ENCODE measurements at regions not wholly inside any gene's neighbourhood (a gene's known extent, or its start where the extent isn't known, plus 50 kb on each side); places are given as distances from the start of the nearest gene placed in this dataset.
A peak's percentile ranks its signal among the peaks of the same experiment; 100 is the strongest.

DNA sequence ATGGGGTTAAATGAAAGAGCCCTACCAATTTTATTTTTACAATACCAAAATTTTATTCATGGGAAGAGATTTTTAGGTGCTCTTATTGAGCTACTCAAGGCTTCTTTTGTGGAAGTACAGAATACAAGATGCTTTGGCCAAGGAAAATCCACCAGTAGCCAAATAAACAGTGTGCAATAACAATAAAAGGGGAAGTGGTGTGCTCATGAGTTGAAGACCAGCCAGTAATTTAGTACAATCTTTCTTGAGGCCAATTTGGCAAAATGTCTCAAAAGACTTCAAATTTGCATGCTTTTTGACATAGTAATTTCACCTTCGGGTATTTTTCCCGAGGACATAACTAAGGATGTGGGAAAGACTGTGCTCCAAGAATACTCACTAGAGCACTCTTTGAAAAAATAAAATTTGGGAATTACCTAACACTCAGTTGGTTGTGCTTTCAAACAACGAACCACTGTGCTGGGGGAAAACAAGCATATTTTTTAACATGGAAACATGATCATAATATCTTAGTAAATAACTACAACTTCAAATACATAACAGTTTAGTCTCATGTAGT, 294.0 kb downstream of the DIPK2A start:
- TF ChIP-seq, protein P1, sequence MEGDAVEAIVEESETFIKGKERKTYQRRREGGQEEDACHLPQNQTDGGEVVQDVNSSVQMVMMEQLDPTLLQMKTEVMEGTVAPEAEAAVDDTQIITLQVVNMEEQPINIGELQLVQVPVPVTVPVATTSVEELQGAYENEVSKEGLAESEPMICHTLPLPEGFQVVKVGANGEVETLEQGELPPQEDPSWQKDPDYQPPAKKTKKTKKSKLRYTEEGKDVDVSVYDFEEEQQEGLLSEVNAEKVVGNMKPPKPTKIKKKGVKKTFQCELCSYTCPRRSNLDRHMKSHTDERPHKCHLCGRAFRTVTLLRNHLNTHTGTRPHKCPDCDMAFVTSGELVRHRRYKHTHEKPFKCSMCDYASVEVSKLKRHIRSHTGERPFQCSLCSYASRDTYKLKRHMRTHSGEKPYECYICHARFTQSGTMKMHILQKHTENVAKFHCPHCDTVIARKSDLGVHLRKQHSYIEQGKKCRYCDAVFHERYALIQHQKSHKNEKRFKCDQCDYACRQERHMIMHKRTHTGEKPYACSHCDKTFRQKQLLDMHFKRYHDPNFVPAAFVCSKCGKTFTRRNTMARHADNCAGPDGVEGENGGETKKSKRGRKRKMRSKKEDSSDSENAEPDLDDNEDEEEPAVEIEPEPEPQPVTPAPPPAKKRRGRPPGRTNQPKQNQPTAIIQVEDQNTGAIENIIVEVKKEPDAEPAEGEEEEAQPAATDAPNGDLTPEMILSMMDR (IDR thresholded peaks at IDR 0.05; ENCODE audit: insufficient read depth, low read length) = no peak
- no peak overlapping the region for H3K4me3 ChIP-seq (ENCODE audit: low read depth, low read length)
- DNase-seq (ENCODE audit: low read depth) = peak; percentile 26

DNA sequence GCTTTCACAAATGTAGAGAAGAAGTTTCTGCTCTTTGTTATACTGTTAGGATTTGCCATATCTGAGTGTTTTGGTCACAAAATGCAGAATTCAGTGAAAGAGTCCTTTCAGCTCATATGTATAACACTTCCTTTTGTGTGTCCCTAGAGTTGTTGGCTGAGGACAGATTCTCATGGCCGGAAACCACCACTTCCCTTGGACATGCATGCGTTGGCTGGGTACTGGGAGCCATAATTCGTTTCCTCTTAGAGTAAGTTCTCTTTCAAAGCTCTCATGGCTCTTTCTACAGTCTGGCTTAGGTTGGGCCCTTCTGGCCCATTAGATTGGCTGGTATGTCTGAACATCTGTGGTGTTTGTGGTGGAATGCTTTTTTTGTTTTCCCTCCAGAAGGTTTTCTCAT, 298.5 kb downstream of the DIPK2A start:
- TF ChIP-seq, protein P1 (IDR thresholded peaks at IDR 0.05; ENCODE audit: insufficient read depth, low read length) = no peak
- no peak for DNase-seq (ENCODE audit: low read depth)

DNA sequence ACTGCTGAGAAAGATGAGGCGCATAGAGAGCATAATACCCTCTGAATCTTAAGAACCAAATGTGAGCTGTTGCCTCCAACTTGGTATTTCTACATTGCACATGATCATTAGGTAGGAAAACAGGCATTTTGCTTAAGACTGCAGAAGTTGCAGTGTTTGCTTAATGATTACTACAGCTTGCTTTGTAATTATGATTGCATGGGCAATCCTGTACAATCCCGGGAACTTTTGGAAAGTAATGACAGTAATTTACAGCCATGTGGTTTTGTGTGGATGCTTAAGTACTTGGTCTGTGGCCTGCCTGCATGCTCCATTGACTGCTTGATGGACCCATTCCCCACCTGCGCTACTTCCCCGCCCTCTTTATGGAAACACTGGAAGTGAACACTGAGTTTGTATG, 301.1 kb downstream of the DIPK2A start:
- no peak overlapping the region for H3K4me3 ChIP-seq (ENCODE audit: low read depth, low read length)
- DNase-seq (ENCODE audit: low read depth) = no peak
- TF ChIP-seq, protein P1 (IDR thresholded peaks at IDR 0.05; ENCODE audit: insufficient read depth, low read length) = no peak

More for the DNA sequence above, 298.5 kb downstream of the DIPK2A start:
- H3K4me3 ChIP-seq (ENCODE audit: low read depth, low read length) = no peak overlapping the region

DNA sequence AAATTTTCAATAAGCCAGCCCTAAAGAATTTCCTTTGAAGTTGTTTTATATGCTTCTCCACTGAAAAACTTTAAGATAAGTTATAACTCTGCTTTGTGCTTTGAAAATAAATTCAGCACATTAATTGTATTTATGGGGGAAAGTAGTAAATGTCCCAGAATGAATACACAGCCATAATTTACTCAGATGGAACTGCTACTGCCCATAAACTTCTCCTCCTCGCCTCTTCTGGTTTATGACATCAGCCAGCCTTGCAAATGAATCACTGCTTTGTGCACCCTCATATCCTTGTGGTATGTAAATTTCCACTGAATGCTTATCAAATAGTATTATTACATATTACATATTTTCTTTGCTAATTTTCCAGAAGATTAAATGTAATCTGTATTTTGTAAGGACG, 302.0 kb downstream of the DIPK2A start:
- no peak for DNase-seq (ENCODE audit: low read depth)
- no peak overlapping the region for H3K4me3 ChIP-seq (ENCODE audit: low read depth, low read length)
- TF ChIP-seq, protein P1 (IDR thresholded peaks at IDR 0.05; ENCODE audit: insufficient read depth, low read length) = no peak

DNA sequence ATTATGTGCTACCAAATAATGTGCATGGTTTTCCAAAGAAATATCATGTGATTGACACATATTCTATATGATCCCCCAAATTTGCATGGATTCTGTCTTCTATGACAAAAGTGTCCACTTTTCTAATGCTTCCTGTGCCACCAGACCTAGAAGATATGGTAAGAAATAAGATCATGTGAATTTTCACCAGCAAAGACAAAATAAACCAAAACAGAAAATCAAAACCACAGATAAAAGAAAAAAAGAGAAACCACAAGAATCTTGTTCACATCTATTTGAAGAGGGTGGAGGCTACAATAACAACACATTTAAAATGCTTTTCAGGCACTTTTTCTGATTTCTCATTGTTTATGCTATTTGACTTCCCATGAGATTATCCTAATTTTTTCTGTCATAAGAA, 303.4 kb downstream of the DIPK2A start:
- DNase-seq (ENCODE audit: low read depth) = no peak
- no peak overlapping the region for H3K4me3 ChIP-seq (ENCODE audit: low read depth, low read length)
- TF ChIP-seq, protein P1 (IDR thresholded peaks at IDR 0.05; ENCODE audit: insufficient read depth, low read length) = no peak

DNA sequence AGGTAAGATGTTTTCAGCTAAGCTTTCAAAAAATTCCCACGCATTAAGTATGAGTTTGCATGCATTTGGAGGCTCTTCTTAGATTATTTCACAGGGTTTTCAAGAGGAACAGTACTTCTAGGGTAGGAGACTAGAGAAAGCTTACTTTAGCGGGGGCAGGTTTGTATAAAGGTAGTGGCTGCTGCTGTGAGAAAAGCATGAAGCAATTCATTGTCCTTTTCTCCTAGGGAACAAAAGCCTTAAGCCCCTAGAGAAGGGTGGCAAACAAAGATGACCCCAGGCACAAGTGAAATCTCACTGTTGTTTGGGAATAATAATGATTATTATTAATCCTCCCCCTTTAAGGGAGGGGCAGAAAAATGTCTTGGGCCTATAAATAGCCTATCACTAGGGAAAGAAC, 310.7 kb downstream of the DIPK2A start:
- DNase-seq (ENCODE audit: low read depth) = no peak
- TF ChIP-seq, protein P1 (IDR thresholded peaks at IDR 0.05; ENCODE audit: insufficient read depth, low read length) = no peak
- H3K4me3 ChIP-seq (ENCODE audit: low read depth, low read length) = no peak overlapping the region

Measured in fibroblast of the aortic adventitia (primary cell).